PC-9 (cell line): ENCODE measurements at regions not wholly inside any gene's neighbourhood (a gene's known extent, or its start where the extent isn't known, plus 50 kb on each side); places are given as distances from the start of the nearest gene placed in this dataset.

ENCODE experiments used
- BruUV-seq: library from RNA; stranded (reverse); fragments of 400-500 nt; replicated peaks from 2 replicates; lab custom pipeline; 2021; lab: Mats Ljungman, UMichigan
- CTCF ChIA-PET: fragments of 300-600 bp; sonication (Branson Sonifier 250); formaldehyde crosslinking; loops from one replicate; lab custom pipeline; 2022; ENCODE audit warnings: antibody characterized with exemption; lab: Charles Lee
- POLR2A ChIA-PET: fragments of 300-600 bp; sonication (Branson Sonifier 250); formaldehyde crosslinking; loops from one replicate; lab custom pipeline; 2022; ENCODE audit warnings: antibody characterized with exemption; ENCODE audit not compliant: unreplicated experiment; lab: Charles Lee
- DNase-seq, 2 experiments: peaks; one replicate each; pipeline versions ENCODE4 v3.0.0 to v3.0.0-alpha.2; 2015 to 2022; ENCODE audit warnings: mixed read lengths in 1 of 2
- H2AFZ ChIP-seq: fragments of 200-600 bp; sonication (generic); 2 replicates; pipeline ENCODE4 v1.8.1; 2017; ENCODE audit warnings: antibody characterized with exemption
- H3F3A ChIP-seq: fragments of 200-600 bp; sonication (generic); 2 replicates; pipeline ENCODE4 v1.8.1; 2017; ENCODE audit warnings: antibody characterized with exemption, mild to moderate bottlenecking, low read depth; ENCODE audit not compliant: insufficient read depth
- H3K27ac ChIP-seq: fragments of 200-600 bp; sonication (generic); 2 replicates; pipeline ENCODE4 v1.6.1; 2016; ENCODE audit warnings: mixed run types
- H3K27me3 ChIP-seq: fragments of 200-600 bp; sonication (generic); 2 replicates; pipeline ENCODE4 v1.6.1; 2016; ENCODE audit warnings: low read depth, mixed run types; ENCODE audit not compliant: insufficient read depth
- H3K36me3 ChIP-seq: fragments of 200-600 bp; sonication (generic); 2 replicates; pipeline ENCODE4 v1.6.1; 2016; ENCODE audit warnings: low read depth, mixed run types
- H3K4me1 ChIP-seq: fragments of 200-600 bp; sonication (generic); replicated peaks from 2 replicates; pipeline ENCODE4 v1.6.1; 2016; ENCODE audit warnings: mixed run types; ENCODE audit not compliant: insufficient read depth
- H3K4me2 ChIP-seq: fragments of 200-600 bp; sonication (generic); 2 replicates; pipeline ENCODE4 v1.6.1; 2017; ENCODE audit warnings: mixed run types
- H3K4me3 ChIP-seq: fragments of 200-600 bp; sonication (generic); 2 replicates; pipeline ENCODE4 v1.6.1; 2016; ENCODE audit warnings: mixed run types
- H3K79me2 ChIP-seq: fragments of 200-600 bp; sonication (generic); 2 replicates; pipeline ENCODE4 v1.6.1; 2017; ENCODE audit warnings: low read depth, mixed run types
- H3K9me2 ChIP-seq: fragments of 200-600 bp; sonication (generic); 2 replicates; pipeline ENCODE4 v1.8.1; 2017; ENCODE audit warnings: mild to moderate bottlenecking; ENCODE audit not compliant: insufficient read depth
- H3K9me3 ChIP-seq: fragments of 200-600 bp; sonication (generic); 2 replicates; pipeline ENCODE4 v1.8.1; 2016; ENCODE audit warnings: low read depth; ENCODE audit not compliant: insufficient read depth
- H4K20me1 ChIP-seq: fragments of 200-600 bp; sonication (generic); 2 replicates; pipeline ENCODE4 v1.8.1; 2017; ENCODE audit not compliant: insufficient read depth
- CTCF ChIP-seq: fragments of 200-600 bp; sonication (generic); conservative IDR thresholded peaks from 2 replicates; pipeline ENCODE4 v1.6.1; 2017; ENCODE audit warnings: mixed run types, antibody characterized with exemption, mild to moderate bottlenecking, moderate library complexity
- EZH2 ChIP-seq: fragments of 200-600 bp; sonication (generic); IDR thresholded peaks from 2 replicates; pipeline ENCODE4 v1.8.0; 2017; ENCODE audit warnings: antibody characterized with exemption, low read depth
- intact Hi-C: fragments of 100-400 bp; cut with micrococcal nuclease; formaldehyde crosslinking; loops from one replicate; pipeline ENCODE4 v1.10.0; 2022; ENCODE audit not compliant: unreplicated experiment

GRCh38 chrX:121802881-121803412, 755.5 kb downstream of the GLUD2 start:
- CTCF ChIA-PET: no interaction called here
- BruUV-seq: no TSS peak

GRCh38 chrX:121823406-121823805, 776.0 kb downstream of the GLUD2 start:
- Histone ChIP-seq H3K4me3 (no peak overlapping the region), H3K79me2 (no peaks in the 10 kb centered on the region), H3F3A (no peaks in the 10 kb centered on the region), H4K20me1 (no peaks in the 10 kb centered on the region), H2AFZ (no peak overlapping the region), H3K27ac (no peak overlapping the region), H3K9me2 (no peaks in the 10 kb centered on the region), H3K27me3 (no peaks in the 10 kb centered on the region), H3K4me1 (no peaks in the 10 kb centered on the region), H3K4me2 (no peak overlapping the region), H3K9me3 (no peaks in the 10 kb centered on the region), H3K36me3 (no peaks in the 10 kb centered on the region)
- BruUV-seq: no TSS peak
- POLR2A ChIA-PET: no interaction called here
- no peak for TF ChIP-seq EZH2
- TF ChIP-seq CTCF: no peak
- CTCF ChIA-PET: no interaction called here
- intact Hi-C loops: no loop called here
- no peak for DNase-seq

More at GRCh38 chrX:121802881-121803412, 755.5 kb downstream of the GLUD2 start:
- Histone ChIP-seq H4K20me1 (no peaks in the 10 kb centered on the region), H3K4me1 (no peaks in the 10 kb centered on the region), H3K4me2 (no peak overlapping the region), H3K79me2 (no peaks in the 10 kb centered on the region), H3K4me3 (no peak overlapping the region), H3K9me3 (no peaks in the 10 kb centered on the region), H3K27ac (no peak overlapping the region), H2AFZ (no peak overlapping the region), H3K36me3 (no peaks in the 10 kb centered on the region), H3K9me2 (no peaks in the 10 kb centered on the region), H3K27me3 (no peaks in the 10 kb centered on the region), H3F3A (no peaks in the 10 kb centered on the region)
- POLR2A ChIA-PET: no interaction called here
- no peak for TF ChIP-seq CTCF
- TF ChIP-seq EZH2: no peak
- intact Hi-C loops: no loop called here
- no peak for DNase-seq

- CTCF ChIA-PET: no interaction called here
Measured at GRCh38 chrX:121831601-121832000, 784.2 kb downstream of the GLUD2 start.

More at GRCh38 chrX:121831601-121832000, 784.2 kb downstream of the GLUD2 start:
- intact Hi-C loops: no loop called here
- Histone ChIP-seq H3K27ac (no peak overlapping the region), H3K79me2 (no peaks in the 10 kb centered on the region), H3K9me2 (no peaks in the 10 kb centered on the region), H3K4me3 (no peak overlapping the region), H3K9me3 (no peaks in the 10 kb centered on the region), H4K20me1 (no peaks in the 10 kb centered on the region), H3K4me1 (no peaks in the 10 kb centered on the region), H3F3A (no peaks in the 10 kb centered on the region), H2AFZ (no peak overlapping the region), H3K27me3 (no peaks in the 10 kb centered on the region), H3K4me2 (no peak overlapping the region), H3K36me3 (no peaks in the 10 kb centered on the region)
- no TSS peak for BruUV-seq
- TF ChIP-seq EZH2 (no peak), CTCF (no peak)
- no peak for DNase-seq
- POLR2A ChIA-PET: no interaction called here
